Calu3 (cell line): ENCODE measurements at regions not wholly inside any gene's neighbourhood (a gene's known extent, or its start where the extent isn't known, plus 50 kb on each side); places are given as distances from the start of the nearest gene placed in this dataset.

ENCODE experiments used
- BruUV-seq: library from RNA; stranded (reverse); fragments of 400-500 nt; replicated peaks from 2 replicates; lab custom pipeline; 2021; lab: Mats Ljungman, UMichigan
- CTCF ChIA-PET: fragments of 300-600 bp; sonication (Branson Sonifier 250); formaldehyde crosslinking; loops from one replicate; lab custom pipeline; 2022; ENCODE audit warnings: antibody characterized with exemption; lab: Charles Lee
- DNase-seq: peaks from one replicate; pipeline ENCODE4 v3.0.0; 2022
- H3K27ac Mint-ChIP-seq: one replicate; pipeline ENCODE4 v1.8.0; 2022; ENCODE audit warnings: mixed read lengths; ENCODE audit not compliant: unreplicated experiment
- H3K27me3 Mint-ChIP-seq: one replicate; pipeline ENCODE4 v1.8.0; 2022; ENCODE audit warnings: mixed read lengths; ENCODE audit not compliant: unreplicated experiment
- H3K36me3 Mint-ChIP-seq: one replicate; pipeline ENCODE4 v1.8.0; 2022; ENCODE audit warnings: mild to moderate bottlenecking, moderate library complexity, mixed read lengths; ENCODE audit not compliant: insufficient read depth, unreplicated experiment
- H3K4me1 Mint-ChIP-seq: one replicate; pipeline ENCODE4 v1.8.0; 2022; ENCODE audit warnings: mild to moderate bottlenecking, low read depth, mixed read lengths; ENCODE audit not compliant: unreplicated experiment
- H3K4me3 Mint-ChIP-seq: one replicate; pipeline ENCODE4 v1.8.0; 2022; ENCODE audit warnings: mild to moderate bottlenecking, low read depth, moderate library complexity, mixed read lengths; ENCODE audit not compliant: unreplicated experiment
- H3K9me3 Mint-ChIP-seq: one replicate; pipeline ENCODE4 v1.8.0; 2022; ENCODE audit warnings: low read depth, mixed read lengths; ENCODE audit not compliant: unreplicated experiment
- intact Hi-C: fragments of 100-400 bp; cut with micrococcal nuclease; formaldehyde crosslinking; loops from one replicate; pipeline ENCODE4 v1.10.0; 2022; ENCODE audit not compliant: unreplicated experiment
- TF ChIP-seq, protein P1 (sequence below): fragments of 200-600 bp; IDR thresholded peaks from one replicate; pipeline ENCODE4 v1.8.0; 2022; ENCODE audit warnings: antibody characterized with exemption; ENCODE audit not compliant: unreplicated experiment

DNA sequence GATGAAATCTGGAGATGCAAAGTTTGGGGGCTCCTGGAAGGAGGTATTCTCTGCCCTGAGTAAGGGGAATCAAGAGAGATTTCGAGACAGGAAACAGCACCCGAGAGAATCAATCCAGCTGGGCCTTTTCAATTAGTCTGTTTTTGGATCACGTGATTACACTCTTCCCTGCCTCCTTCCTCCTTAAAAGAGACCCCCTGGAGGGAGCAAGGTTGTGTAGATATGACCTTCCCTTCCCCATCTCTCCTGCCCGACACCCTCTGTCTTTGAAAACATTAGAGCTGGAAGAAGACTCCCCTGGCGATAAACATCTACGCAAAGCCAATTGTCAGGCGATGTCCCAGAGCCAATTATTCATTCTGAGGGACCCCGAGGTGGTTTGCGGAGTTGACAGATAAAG is 407.9 kb downstream of the MIAT start:
- Mint-ChIP-seq H3K4me3 (no peak overlapping the region), H3K4me1 (no peaks in the 10 kb centered on the region), H3K27me3 (peaks cover 48% of the 10 kb centered on the region), H3K9me3 (no peaks in the 10 kb centered on the region), H3K27ac (no peak overlapping the region), H3K36me3 (no peaks in the 10 kb centered on the region)
- TF ChIP-seq, protein P1, sequence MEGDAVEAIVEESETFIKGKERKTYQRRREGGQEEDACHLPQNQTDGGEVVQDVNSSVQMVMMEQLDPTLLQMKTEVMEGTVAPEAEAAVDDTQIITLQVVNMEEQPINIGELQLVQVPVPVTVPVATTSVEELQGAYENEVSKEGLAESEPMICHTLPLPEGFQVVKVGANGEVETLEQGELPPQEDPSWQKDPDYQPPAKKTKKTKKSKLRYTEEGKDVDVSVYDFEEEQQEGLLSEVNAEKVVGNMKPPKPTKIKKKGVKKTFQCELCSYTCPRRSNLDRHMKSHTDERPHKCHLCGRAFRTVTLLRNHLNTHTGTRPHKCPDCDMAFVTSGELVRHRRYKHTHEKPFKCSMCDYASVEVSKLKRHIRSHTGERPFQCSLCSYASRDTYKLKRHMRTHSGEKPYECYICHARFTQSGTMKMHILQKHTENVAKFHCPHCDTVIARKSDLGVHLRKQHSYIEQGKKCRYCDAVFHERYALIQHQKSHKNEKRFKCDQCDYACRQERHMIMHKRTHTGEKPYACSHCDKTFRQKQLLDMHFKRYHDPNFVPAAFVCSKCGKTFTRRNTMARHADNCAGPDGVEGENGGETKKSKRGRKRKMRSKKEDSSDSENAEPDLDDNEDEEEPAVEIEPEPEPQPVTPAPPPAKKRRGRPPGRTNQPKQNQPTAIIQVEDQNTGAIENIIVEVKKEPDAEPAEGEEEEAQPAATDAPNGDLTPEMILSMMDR, result no peak
- CTCF ChIA-PET, result interaction anchor here (0.6 kb wide), 1 partner anchor 42 kb away, joined by 3 read pairs; no protein-coding TSS in a partner anchor
- no peak for DNase-seq
- intact Hi-C loops, result no loop called here
- no TSS peak for BruUV-seq

DNA sequence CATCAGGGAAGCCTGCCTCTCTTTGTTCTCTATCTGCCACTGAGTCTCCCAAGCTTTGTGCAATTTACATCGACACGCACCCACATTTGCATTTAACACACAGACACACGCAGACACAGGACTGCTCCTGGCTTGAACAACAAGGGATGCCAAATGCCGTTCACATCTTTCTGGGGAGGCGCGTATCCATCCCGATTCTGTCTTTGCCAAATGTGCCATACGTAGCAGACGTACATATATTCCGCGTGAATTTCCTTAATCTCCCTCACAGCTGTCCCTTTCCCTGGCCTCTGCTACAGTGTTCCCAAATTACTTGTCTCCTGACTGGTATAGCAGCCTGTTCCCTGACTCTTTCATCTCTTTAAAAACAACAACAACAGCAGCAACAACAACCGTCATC is 409.5 kb downstream of the MIAT start:
- no peak for DNase-seq
- Mint-ChIP-seq H3K4me3 (no peak overlapping the region), H3K9me3 (no peaks in the 10 kb centered on the region), H3K27me3 (peaks cover 55% of the 10 kb centered on the region), H3K4me1 (no peaks in the 10 kb centered on the region), H3K27ac (no peak overlapping the region), H3K36me3 (no peaks in the 10 kb centered on the region)
- intact Hi-C loops, result no loop called here
- TF ChIP-seq, protein P1, result no peak
- CTCF ChIA-PET, result no interaction called here
- no TSS peak for BruUV-seq

DNA sequence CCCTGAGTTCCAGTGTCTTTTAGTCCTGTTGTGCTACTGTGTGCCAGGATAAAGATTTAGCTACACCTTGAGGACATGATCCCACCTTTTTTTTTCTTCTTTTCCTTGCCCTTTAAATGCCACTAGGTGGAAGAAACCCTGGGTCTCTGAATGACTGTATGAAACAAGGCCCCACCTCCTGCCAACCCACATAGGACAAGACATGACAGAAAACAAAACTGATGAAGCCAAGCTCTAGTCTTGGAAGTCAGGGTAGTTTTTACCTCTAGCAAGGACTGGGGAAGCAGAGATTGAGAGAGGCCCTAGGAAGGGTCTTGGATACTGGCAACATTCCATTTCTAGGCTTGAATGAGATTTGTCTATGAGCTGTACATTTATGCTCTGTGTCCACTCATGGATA is 410.7 kb downstream of the MIAT start:
- H3K9me3 Mint-ChIP-seq, result no peaks in the 10 kb centered on the region
- H3K36me3 Mint-ChIP-seq, result no peaks in the 10 kb centered on the region
- H3K4me1 Mint-ChIP-seq, result no peaks in the 10 kb centered on the region
- CTCF ChIA-PET, result no interaction called here
- H3K4me3 Mint-ChIP-seq, result no peak overlapping the region
- intact Hi-C loops, result no loop called here
- no peak for DNase-seq
- no TSS peak for BruUV-seq
- peaks cover 45% of the 10 kb centered on the region for H3K27me3 Mint-ChIP-seq
- TF ChIP-seq, protein P1, result no peak
- H3K27ac Mint-ChIP-seq, result no peak overlapping the region

DNA sequence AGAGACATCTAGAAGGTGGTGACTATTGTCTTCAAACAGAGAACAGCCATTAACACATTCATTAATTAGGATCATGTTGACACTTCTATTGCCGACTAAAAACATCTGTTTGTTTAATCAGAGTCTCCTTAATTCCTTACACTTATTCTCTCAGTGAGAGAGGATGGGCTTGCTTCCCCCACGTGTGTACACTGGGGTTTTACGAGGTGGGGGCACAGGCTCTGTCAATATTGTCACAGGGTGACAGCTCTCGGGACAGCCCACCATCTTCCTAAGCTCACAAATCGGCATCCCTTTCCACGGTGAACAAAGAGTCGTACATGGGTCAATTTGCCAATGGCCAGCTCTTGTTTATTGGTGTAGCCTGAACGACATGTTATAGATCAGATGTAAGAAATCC is 413.2 kb downstream of the MIAT start:
- TF ChIP-seq, protein P1, result no peak
- Mint-ChIP-seq H3K4me1 (no peaks in the 10 kb centered on the region), H3K36me3 (no peaks in the 10 kb centered on the region), H3K27me3 (peaks cover 64% of the 10 kb centered on the region), H3K27ac (no peak overlapping the region), H3K9me3 (no peaks in the 10 kb centered on the region), H3K4me3 (no peak overlapping the region)
- CTCF ChIA-PET, result no interaction called here
- no peak for DNase-seq
- intact Hi-C loops, result no loop called here
- no TSS peak for BruUV-seq
